K562 (cell line): ENCODE measurements at regions not wholly inside any gene's neighbourhood (a gene's known extent, or its start where the extent isn't known, plus 50 kb on each side); places are given as distances from the start of the nearest gene placed in this dataset.

Experiments used
- ATAC-seq: fragments of 200-7000 bp; cut with Tn5 transposase; 3 replicates; pipeline ENCODE4 v1.9.1; 2020; ENCODE audit warnings: moderate library complexity
- BruUV-seq: library from RNA; stranded (reverse); fragments of 400-500 nt; replicated peaks from 2 replicates; lab custom pipeline; 2021; lab: Mats Ljungman, UMichigan
- CTCF ChIA-PET: fragments of 300-600 bp; formaldehyde crosslinking; extraction: SDS; loops from one replicate; lab custom pipeline; 2021; ENCODE audit warnings: low intra/inter-chr PET ratio; lab: Yijun Ruan, JAX
- POLR2A ChIA-PET: fragments of 300-600, 350-650 bp; sonication (Branson Sonifier 250); formaldehyde crosslinking; extraction: SDS; loops from one replicate; lab custom pipeline; 2021; ENCODE audit warnings: antibody characterized with exemption, inconsistent platforms; lab: Yijun Ruan, JAX
- DNase-seq, 4 experiments: peaks; one replicate each; pipeline versions ENCODE4 v3.0.0 to v3.0.0-alpha.2; 2011 to 2018; ENCODE audit warnings: low spot score in 3 of 4, mixed read lengths in 3 of 4; ENCODE audit errors: extremely low read depth in 1 of 4
- FAIRE-seq: peaks from 2 replicates; lab custom pipeline; 2011; peaks lifted over from hg19 to GRCh38; lab: Jason Lieb, UNC
- H2AFZ ChIP-seq: 2 replicates; pipeline ENCODE4 v1.6.0; 2011; ENCODE audit warnings: low read depth, low read length, control low read depth, inconsistent platforms
- H3K27ac ChIP-seq: fragments of 200-600 bp; 3 replicates; pipeline ENCODE4 v1.8.0; 2011; ENCODE audit warnings: low read depth, mild to moderate bottlenecking, control low read depth, inconsistent platforms, low read length, moderate library complexity, mixed read lengths; ENCODE audit errors: extremely low read depth
- H3K27me3 ChIP-seq, 2 experiments: fragments of 300-600 bp in 1 of 2; 2 replicates in 1 of 2; 3 replicates in 1 of 2; pipeline versions ENCODE4 v1.6.0 to v1.8.0; 2011; ENCODE audit warnings: inconsistent platforms in 2 of 2, low read length in 2 of 2, mild to moderate bottlenecking in 1 of 2, mixed read lengths in 1 of 2, moderate library complexity in 1 of 2; ENCODE audit not compliant: control insufficient read depth in 2 of 2, insufficient read depth in 2 of 2
- H3K36me3 ChIP-seq: fragments of 300-600 bp; 3 replicates; pipeline ENCODE4 v1.8.0; 2011; ENCODE audit warnings: mild to moderate bottlenecking, low read length, inconsistent platforms; ENCODE audit not compliant: control insufficient read depth, insufficient read depth
- H3K4me1 ChIP-seq, 2 experiments: fragments of 200-600 bp in 1 of 2; replicated peaks in 1 of 2; 2 replicates in 1 of 2; 3 replicates in 1 of 2; pipeline versions ENCODE4 v1.5.1 to v1.8.0; 2011; ENCODE audit warnings: inconsistent platforms in 2 of 2, low read length in 2 of 2, mild to moderate bottlenecking in 1 of 2, mixed read lengths in 1 of 2, moderate library complexity in 1 of 2; ENCODE audit not compliant: control insufficient read depth in 2 of 2, insufficient read depth in 2 of 2
- H3K4me2 ChIP-seq: 2 replicates; pipeline ENCODE4 v1.6.1; 2011; ENCODE audit warnings: low read length, control low read depth, inconsistent platforms, mixed read lengths; ENCODE audit not compliant: insufficient read depth
- H3K4me3 ChIP-seq: fragments of 200-600 bp; sonication (generic), shearing (Covaris generic); 2 replicates; pipeline ENCODE4 v1.5.1; 2016; ENCODE audit warnings: control low read depth, inconsistent platforms
- H3K79me2 ChIP-seq: fragments of 200-600 bp; 3 replicates; pipeline ENCODE4 v1.8.0; 2011; ENCODE audit warnings: low read length, inconsistent platforms; ENCODE audit not compliant: control insufficient read depth, insufficient read depth
- H3K9ac ChIP-seq, 2 experiments: 2 replicates each; pipeline versions ENCODE4 v1.6.0 to v1.6.1; 2011; ENCODE audit warnings: low read depth in 2 of 2, low read length in 2 of 2, control low read depth in 1 of 2, inconsistent platforms in 1 of 2, mild to moderate bottlenecking in 1 of 2, mixed read lengths in 1 of 2; ENCODE audit not compliant: insufficient read depth in 1 of 2
- H3K9me1 ChIP-seq: one replicate; pipeline ENCODE4 v1.6.0; 2011; ENCODE audit warnings: inconsistent platforms, mild to moderate bottlenecking, low read length, moderate library complexity; ENCODE audit not compliant: control insufficient read depth, insufficient read depth
- H3K9me3 ChIP-seq: replicated peaks from 2 replicates; pipeline ENCODE4 v1.5.1; 2011; ENCODE audit warnings: low read depth, low read length, inconsistent platforms; ENCODE audit not compliant: control insufficient read depth, insufficient read depth
- H4K20me1 ChIP-seq: replicated peaks from 2 replicates; pipeline ENCODE4 v1.6.1; 2011; ENCODE audit warnings: low read length, inconsistent platforms, mixed read lengths; ENCODE audit not compliant: control insufficient read depth, insufficient read depth
- C11orf30 ChIP-seq: fragments of 450-650 bp; IDR thresholded peaks from 2 replicates; pipeline ENCODE4 v1.6.1; 2016; ENCODE audit warnings: low read depth, mild to moderate bottlenecking
- HNRNPK ChIP-seq: fragments of 200-400 bp; formaldehyde crosslinking; IDR thresholded peaks from one replicate; pipeline ENCODE4 v1.6.1; 2018; ENCODE audit warnings: mild to moderate bottlenecking, low read depth, low read length; ENCODE audit not compliant: poor library complexity, severe bottlenecking
- MYBL2 ChIP-seq, 2 experiments: fragments of 450-650 bp in 1 of 2; sonication (generic) in 1 of 2; formaldehyde crosslinking in 1 of 2; IDR thresholded peaks; 2 replicates each; pipeline versions ENCODE4 v1.6.1 to v1.8.1; 2017 to 2022; ENCODE audit warnings: borderline replicate concordance in 1 of 2, inconsistent platforms in 1 of 2, low read depth in 1 of 2, mild to moderate bottlenecking in 1 of 2, missing genetic modification reagents in 1 of 2, moderate library complexity in 1 of 2
- POLR2AphosphoS5 ChIP-seq: IDR thresholded peaks from 2 replicates; pipeline ENCODE4 v1.6.1; 2011; ENCODE audit warnings: mild to moderate bottlenecking, low read depth, low read length, moderate library complexity; ENCODE audit not compliant: control insufficient read depth, insufficient read depth
- SMARCB1 ChIP-seq: IDR thresholded peaks from 2 replicates; pipeline ENCODE4 v1.6.1; 2011; ENCODE audit warnings: improper control_type of control experiment, low read depth; ENCODE audit not compliant: insufficient read length
- SMC3 ChIP-seq: conservative IDR thresholded peaks from 2 replicates; pipeline ENCODE4 v1.6.1; 2011; ENCODE audit warnings: low read depth, low read length, improper control_type of control experiment; ENCODE audit not compliant: insufficient read depth
- SREBF1 ChIP-seq: fragments of 150-350 bp; IDR thresholded peaks from 2 replicates; pipeline ENCODE4 v1.6.1; 2014; ENCODE audit warnings: antibody characterized with exemption, low read depth, low read length, borderline replicate concordance
- SUPT5H ChIP-seq: fragments of 450-650 bp; IDR thresholded peaks from 2 replicates; pipeline ENCODE4 v1.6.1; 2016
- TAF7 ChIP-seq: fragments of 450-650 bp; IDR thresholded peaks from 2 replicates; pipeline ENCODE4 v1.6.1; 2016; ENCODE audit warnings: missing genetic modification characterization, missing compliant biosample characterization
- ZFP30 ChIP-seq: fragments of 250-450 bp; sonication (Bioruptor Pico); IDR thresholded peaks from 2 replicates; pipeline ENCODE4 v1.8.0; 2022; ENCODE audit warnings: moderate library complexity, mild to moderate bottlenecking, inconsistent platforms, borderline replicate concordance
- ZNF133 ChIP-seq: fragments of 250-450 bp; sonication (Bioruptor Pico); IDR thresholded peaks from 2 replicates; pipeline ENCODE4 v1.4.0; 2020; ENCODE audit warnings: mild to moderate bottlenecking
- ZNF507 ChIP-seq: conservative IDR thresholded peaks from 2 replicates; pipeline ENCODE4 v1.6.1; 2017; ENCODE audit warnings: missing genetic modification characterization, missing compliant biosample characterization
- WGBS: fragments of 100-300 bp; shearing (Covaris generic); methylation state at CpG from one replicate; pipeline ENCODE4 v1.1.6; 2016; ENCODE audit warnings: low coverage, mixed read lengths; ENCODE audit not compliant: insufficient coverage; ENCODE audit errors: missing lambda C conversion rate; 5-methylcytosine and 5-hydroxymethylcytosine counted together
- in situ Hi-C: fragments of 300-500 bp; cut with MboI; formaldehyde crosslinking; loops from 4 replicates; pipeline ENCODE4 v1.15.0; 2018; ENCODE audit warnings: inconsistent platforms, mixed read lengths
- intact Hi-C: fragments of 100-400 bp; cut with micrococcal nuclease; formaldehyde crosslinking; loops from 2 replicates; pipeline ENCODE4 v1.14.2; 2022
- TF ChIP-seq, protein P1 (sequence below): sonication (generic); formaldehyde crosslinking; IDR thresholded peaks from 2 replicates; pipeline ENCODE4 v1.8.0; 2022; ENCODE audit warnings: missing genetic modification reagents, mild to moderate bottlenecking, moderate library complexity, borderline replicate concordance
- TF ChIP-seq, protein P2 (sequence below): fragments of 450-650 bp; IDR thresholded peaks from 2 replicates; pipeline ENCODE4 v1.6.1; 2017; ENCODE audit warnings: antibody characterized with exemption
- TF ChIP-seq, protein P3 (sequence below): sonication (generic); formaldehyde crosslinking; IDR thresholded peaks from 2 replicates; pipeline ENCODE4 v1.8.0; 2022; ENCODE audit warnings: mild to moderate bottlenecking, missing genetic modification reagents

DNA sequence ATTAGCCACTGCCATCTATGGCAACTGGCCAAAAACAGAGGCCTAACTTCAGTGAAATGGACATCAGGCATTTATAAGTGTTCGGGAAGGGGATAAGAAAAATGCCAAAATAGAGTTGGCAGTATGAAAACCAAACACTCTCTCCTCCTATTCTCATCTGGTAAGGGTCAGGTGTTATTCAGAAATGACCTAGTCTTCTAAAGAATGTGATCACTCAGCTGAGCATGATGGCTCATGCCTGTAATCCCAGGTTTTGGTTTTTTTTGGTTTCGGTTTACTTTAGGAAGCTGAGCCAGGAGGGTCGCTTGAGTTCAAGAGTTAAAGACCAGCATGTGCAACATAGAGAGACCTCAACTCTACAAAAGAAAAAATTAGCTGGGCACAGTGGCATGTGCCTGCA, 170.3 kb downstream of the GRIN2B start:
- Histone ChIP-seq H3K4me3 (no peak overlapping the region), H4K20me1 (no peaks in the 10 kb centered on the region), H3K4me1 (no peaks in the 10 kb centered on the region), H3K27ac (no peak overlapping the region), H3K27me3 (no peaks in the 10 kb centered on the region), H3K4me2 (no peak overlapping the region), H3K9me1 (no peaks in the 10 kb centered on the region), H3K79me2 (no peaks in the 10 kb centered on the region), H3K36me3 (no peaks in the 10 kb centered on the region), H2AFZ (no peak overlapping the region), H3K9me3 (no peaks in the 10 kb centered on the region), H3K9ac (no peak overlapping the region)
- POLR2A ChIA-PET = no interaction called here
- ATAC-seq = no peak
- DNase-seq = no peak
- no TSS peak for BruUV-seq
- FAIRE-seq = no peak
- in situ Hi-C loops (no loop called here), intact Hi-C loops (no loop called here)
- CTCF ChIA-PET = no interaction called here
- 0% methylated on average over 3 of the region's 3 CpGs for WGBS
- no peak for TF ChIP-seq SUPT5H
- TF ChIP-seq, protein P1, sequence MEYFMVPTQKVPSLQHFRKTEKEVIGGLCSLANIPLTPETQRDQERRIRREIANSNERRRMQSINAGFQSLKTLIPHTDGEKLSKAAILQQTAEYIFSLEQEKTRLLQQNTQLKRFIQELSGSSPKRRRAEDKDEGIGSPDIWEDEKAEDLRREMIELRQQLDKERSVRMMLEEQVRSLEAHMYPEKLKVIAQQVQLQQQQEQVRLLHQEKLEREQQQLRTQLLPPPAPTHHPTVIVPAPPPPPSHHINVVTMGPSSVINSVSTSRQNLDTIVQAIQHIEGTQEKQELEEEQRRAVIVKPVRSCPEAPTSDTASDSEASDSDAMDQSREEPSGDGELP (CRISPR knock-in tag) = no peak
- TF ChIP-seq ZFP30 (CRISPR knock-in tag) = no peak
- no peak for TF ChIP-seq SMC3
- no peak for TF ChIP-seq ZNF507 (tag)
- TF ChIP-seq MYBL2 (IDR thresholded peaks at IDR 0.05; ENCODE audit: low read depth) = no peak
- TF ChIP-seq MYBL2 (CRISPR knock-in tag; IDR thresholded peaks at IDR 0.05; ENCODE audit: borderline replicate concordance) = no peak
- no peak for TF ChIP-seq POLR2AphosphoS5
- TF ChIP-seq C11orf30 = no peak
- TF ChIP-seq, protein P2, sequence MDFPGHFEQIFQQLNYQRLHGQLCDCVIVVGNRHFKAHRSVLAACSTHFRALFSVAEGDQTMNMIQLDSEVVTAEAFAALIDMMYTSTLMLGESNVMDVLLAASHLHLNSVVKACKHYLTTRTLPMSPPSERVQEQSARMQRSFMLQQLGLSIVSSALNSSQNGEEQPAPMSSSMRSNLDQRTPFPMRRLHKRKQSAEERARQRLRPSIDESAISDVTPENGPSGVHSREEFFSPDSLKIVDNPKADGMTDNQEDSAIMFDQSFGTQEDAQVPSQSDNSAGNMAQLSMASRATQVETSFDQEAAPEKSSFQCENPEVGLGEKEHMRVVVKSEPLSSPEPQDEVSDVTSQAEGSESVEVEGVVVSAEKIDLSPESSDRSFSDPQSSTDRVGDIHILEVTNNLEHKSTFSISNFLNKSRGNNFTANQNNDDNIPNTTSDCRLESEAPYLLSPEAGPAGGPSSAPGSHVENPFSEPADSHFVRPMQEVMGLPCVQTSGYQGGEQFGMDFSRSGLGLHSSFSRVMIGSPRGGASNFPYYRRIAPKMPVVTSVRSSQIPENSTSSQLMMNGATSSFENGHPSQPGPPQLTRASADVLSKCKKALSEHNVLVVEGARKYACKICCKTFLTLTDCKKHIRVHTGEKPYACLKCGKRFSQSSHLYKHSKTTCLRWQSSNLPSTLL = no peak
- TF ChIP-seq TAF7 = no peak
- no peak for TF ChIP-seq SMARCB1
- TF ChIP-seq HNRNPK = no peak
- no peak for TF ChIP-seq ZNF133 (CRISPR knock-in tag)
- TF ChIP-seq SREBF1 = no peak
- TF ChIP-seq, protein P3, sequence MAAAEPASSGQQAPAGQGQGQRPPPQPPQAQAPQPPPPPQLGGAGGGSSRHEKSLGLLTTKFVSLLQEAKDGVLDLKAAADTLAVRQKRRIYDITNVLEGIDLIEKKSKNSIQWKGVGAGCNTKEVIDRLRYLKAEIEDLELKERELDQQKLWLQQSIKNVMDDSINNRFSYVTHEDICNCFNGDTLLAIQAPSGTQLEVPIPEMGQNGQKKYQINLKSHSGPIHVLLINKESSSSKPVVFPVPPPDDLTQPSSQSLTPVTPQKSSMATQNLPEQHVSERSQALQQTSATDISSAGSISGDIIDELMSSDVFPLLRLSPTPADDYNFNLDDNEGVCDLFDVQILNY = no peak
